Astrocyte of the spinal cord (primary cell): ENCODE measurements at regions not wholly inside any gene's neighbourhood (a gene's known extent, or its start where the extent isn't known, plus 50 kb on each side); places are given as distances from the start of the nearest gene placed in this dataset.

Source experiments
- DNase-seq: peaks from one replicate; pipeline ENCODE4 v3.0.0; 2011; ENCODE audit warnings: low read depth, low spot score
- H3K4me3 ChIP-seq: 2 replicates; pipeline ENCODE4 v1.5.1; 2011; ENCODE audit warnings: low read depth, mild to moderate bottlenecking, low read length, moderate library complexity
- CTCF ChIP-seq: IDR thresholded peaks from 2 replicates; pipeline ENCODE4 v1.5.1; 2012; ENCODE audit warnings: low read depth, mild to moderate bottlenecking, low read length, inconsistent platforms
- in situ Hi-C: cut with HindIII; loops from 2 replicates; pipeline ENCODE4 v1.10.0; 2017; ENCODE audit warnings: low sequenced_read_pairs

- in situ Hi-C loops: no loop called here
- TF ChIP-seq CTCF: no peak
- no peak for DNase-seq
- no peak overlapping the region for H3K4me3 ChIP-seq
Measured at GRCh38 chr1:183726825-183727224, 73.7 kb upstream of the APOBEC4 start.

- TF ChIP-seq CTCF: no peak
- DNase-seq: no peak
- in situ Hi-C loops: no loop called here
- no peak overlapping the region for H3K4me3 ChIP-seq
Measured at GRCh38 chr1:183724350-183725042, 71.4 kb upstream of the APOBEC4 start.

- TF ChIP-seq CTCF: no peak
- no peak for DNase-seq
- in situ Hi-C loops: no loop called here
- no peak overlapping the region for H3K4me3 ChIP-seq
Measured at GRCh38 chr1:183723571-183723970, 70.5 kb upstream of the APOBEC4 start.

GRCh38 chr1:183721041-183721440, 67.9 kb upstream of the APOBEC4 start:
- TF ChIP-seq CTCF: no peak
- in situ Hi-C loops: no loop called here
- DNase-seq: no peak
- H3K4me3 ChIP-seq: no peak overlapping the region

GRCh38 chr1:183720028-183720427, 66.9 kb upstream of the APOBEC4 start:
- in situ Hi-C loops: no loop called here
- no peak for DNase-seq
- TF ChIP-seq CTCF: no peak
- no peak overlapping the region for H3K4me3 ChIP-seq

GRCh38 chr1:183719289-183719688, 66.2 kb upstream of the APOBEC4 start:
- in situ Hi-C loops: no loop called here
- no peak for TF ChIP-seq CTCF
- DNase-seq: no peak
- H3K4me3 ChIP-seq: no peak overlapping the region
